ENCODE measurements at regions not wholly inside any gene's neighbourhood (a gene's known extent, or its start where the extent isn't known, plus 50 kb on each side); places are given as distances from the start of the nearest gene placed in this dataset.

GRCh38 chr15:31975830-31976229 is 54.5 kb upstream of the CHRNA7 start:
- no peak for DNase-seq (ENCODE audit: low read depth)

- no peak for DNase-seq (ENCODE audit: low read depth)
These were observed 53.2 kb upstream of the CHRNA7 start for GRCh38 chr15:31977138-31977537.

GRCh38 chr15:31977812-31978661 is 52.3 kb upstream of the CHRNA7 start:
- peak; percentile 28 for DNase-seq (ENCODE audit: low read depth)

Measured in stimulated activated CD8-positive, alpha-beta memory T cell treated with anti-CD3 and anti-CD28 coated beads, Interleukin-4, amount 100 ng/mL, for 24 hours (primary cell).